Hematopoietic multipotent progenitor cell treated with erythropoietin and hydrocortisone succinate and interleukin-3 and kit ligand, for 17 days (in vitro differentiated cells): ENCODE measurements at regions not wholly inside any gene's neighbourhood (a gene's known extent, or its start where the extent isn't known, plus 50 kb on each side); places are given as distances from the start of the nearest gene placed in this dataset.

ENCODE experiments used
- DNase-seq: peaks from one replicate; pipeline ENCODE4 v3.0.0-alpha.2; 2015; ENCODE audit warnings: low spot score

DNA sequence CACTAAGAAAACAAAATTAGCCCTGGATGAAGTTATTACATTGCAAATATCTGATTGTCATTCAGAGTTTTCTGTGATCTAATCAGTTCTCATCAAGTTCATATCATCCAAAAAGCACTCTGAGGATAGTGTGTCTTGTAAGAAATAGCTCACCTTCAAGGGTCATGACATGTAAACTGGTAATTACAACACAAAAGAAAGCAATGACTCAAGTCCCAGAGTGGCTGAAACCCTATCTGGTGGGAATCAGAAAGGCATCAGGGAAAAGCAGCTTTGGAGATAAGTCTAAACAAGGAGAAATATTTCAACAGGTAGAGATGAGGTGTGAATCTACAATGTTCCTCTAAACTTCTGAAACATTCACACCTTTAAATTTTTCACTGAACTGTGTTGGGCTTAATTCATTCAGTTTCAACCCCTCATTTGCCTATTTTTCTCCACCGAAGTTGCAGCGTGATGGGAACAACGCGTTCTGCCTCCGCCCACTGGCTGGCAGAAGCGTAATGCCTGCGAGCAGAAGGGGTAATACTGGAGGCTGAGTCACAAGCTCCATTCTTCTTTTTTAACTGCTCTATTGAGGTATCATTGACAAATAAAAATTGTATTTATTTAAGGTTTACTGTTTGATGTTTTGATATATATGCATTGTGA is 155.2 kb upstream of the IPO5 start:
- DNase-seq = no peak

DNA sequence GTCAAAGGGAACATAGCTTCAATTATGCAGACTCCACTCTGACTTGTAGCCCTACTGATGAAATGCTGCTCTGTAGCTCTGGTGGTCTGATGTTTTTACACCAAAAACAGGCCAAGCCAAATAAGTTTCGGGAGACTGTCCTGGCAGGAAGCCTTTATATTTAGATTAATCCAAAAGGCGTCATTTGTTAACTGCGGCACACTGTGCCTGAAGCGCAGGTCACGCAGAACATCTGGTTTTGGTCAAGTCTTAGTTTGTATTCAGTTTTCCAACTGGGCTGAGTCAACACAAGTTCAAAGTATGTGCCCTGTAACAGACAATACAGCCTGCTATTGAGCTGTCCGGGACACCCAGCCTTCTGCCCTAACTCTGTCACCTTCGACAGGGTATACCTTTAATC is 154.6 kb upstream of the IPO5 start:
- no peak for DNase-seq

GRCh38 chr13:97802213-97802612 is 151.3 kb upstream of the IPO5 start:
- DNase-seq = no peak

DNA sequence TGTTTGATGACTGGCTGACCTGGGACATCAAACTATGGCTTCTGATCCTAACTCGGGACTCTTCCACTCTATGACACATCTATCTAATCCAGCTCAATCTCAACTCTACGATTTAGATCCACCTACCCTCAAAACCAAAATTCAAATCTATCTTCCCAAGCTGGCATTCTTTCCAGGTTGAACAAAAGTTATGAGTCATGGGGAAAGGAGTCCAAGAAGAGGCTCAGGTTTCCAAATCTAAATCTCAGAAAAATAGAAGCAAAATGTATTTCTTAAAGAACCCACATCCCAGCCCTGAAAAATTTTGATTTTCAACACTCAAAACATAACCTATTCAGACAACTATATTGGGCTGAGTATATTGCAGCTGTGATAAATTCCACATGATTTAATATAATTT is 143.9 kb upstream of the IPO5 start:
- no peak for DNase-seq

DNA sequence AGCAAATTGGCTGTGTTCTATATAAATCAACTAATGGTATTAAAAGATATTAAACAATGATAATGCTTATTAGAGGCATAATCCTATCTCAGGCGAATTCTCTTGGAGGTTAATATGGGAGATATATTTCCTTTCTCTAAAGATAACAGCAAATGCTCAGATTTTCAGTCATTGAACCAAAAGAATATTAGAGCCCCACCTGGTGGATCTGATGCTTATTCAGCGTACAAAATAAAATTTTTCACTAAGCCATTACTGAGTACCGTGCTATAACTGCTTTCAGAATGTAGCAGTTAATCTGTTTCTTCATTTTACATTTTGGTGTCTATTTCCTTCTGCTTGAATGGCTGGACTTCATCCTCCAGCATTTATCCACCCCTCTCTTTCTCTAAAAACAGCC is 143.3 kb upstream of the IPO5 start:
- no peak for DNase-seq

GRCh38 chr13:97822377-97822776 is 131.1 kb upstream of the IPO5 start:
- DNase-seq = no peak

- DNase-seq = no peak
These were observed 127.0 kb upstream of the IPO5 start for GRCh38 chr13:97826421-97827012.

- DNase-seq = no peak
These were observed 119.2 kb upstream of the IPO5 start for GRCh38 chr13:97834250-97834649.

DNA sequence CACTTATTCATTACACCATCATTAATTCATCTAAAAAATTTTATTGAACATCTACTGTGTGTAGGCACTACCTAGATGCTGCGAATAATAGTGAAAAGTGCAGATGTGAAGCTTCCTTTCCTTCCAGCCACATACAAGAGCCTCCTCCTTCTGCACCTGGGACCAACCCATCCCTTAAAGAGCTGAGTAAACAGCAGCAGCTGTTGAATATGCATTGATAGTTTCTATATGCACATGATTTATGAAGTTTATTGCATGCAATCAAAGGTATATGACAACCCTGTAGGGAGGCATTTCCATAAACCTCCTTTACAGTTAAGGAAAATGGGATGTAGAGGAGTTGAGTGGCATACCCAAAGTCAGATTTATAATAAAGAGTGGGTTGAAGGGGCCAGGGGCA is 110.3 kb upstream of the IPO5 start:
- DNase-seq = no peak

GRCh38 chr13:97844151-97844550 is 109.3 kb upstream of the IPO5 start:
- DNase-seq = no peak

- no peak for DNase-seq
These were observed 104.6 kb upstream of the IPO5 start for GRCh38 chr13:97848886-97849285.

GRCh38 chr13:97849305-97849704 is 104.2 kb upstream of the IPO5 start:
- no peak for DNase-seq

GRCh38 chr13:97851269-97851668 is 102.2 kb upstream of the IPO5 start:
- no peak for DNase-seq

- no peak for DNase-seq
These were observed 101.1 kb upstream of the IPO5 start for GRCh38 chr13:97852181-97852874.

DNA sequence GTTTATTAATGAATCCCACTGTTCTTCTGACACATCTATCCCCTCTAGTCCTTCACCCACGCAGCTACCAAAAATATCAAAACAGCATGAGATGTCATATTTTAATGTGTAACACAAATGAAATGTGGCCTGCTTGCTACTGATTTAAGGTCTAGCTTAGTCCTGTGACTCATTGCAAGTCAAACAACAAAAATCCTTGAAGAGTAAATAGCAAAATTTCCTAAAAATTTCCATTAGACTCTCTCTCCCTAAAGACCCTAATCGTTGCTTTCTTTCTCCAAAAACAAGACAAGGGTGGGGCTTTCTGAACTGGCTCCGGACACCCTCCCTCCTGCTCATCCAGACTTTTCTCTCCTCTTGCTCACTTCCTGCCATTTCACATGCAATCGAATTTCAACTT is 99.9 kb upstream of the IPO5 start:
- DNase-seq = no peak

DNA sequence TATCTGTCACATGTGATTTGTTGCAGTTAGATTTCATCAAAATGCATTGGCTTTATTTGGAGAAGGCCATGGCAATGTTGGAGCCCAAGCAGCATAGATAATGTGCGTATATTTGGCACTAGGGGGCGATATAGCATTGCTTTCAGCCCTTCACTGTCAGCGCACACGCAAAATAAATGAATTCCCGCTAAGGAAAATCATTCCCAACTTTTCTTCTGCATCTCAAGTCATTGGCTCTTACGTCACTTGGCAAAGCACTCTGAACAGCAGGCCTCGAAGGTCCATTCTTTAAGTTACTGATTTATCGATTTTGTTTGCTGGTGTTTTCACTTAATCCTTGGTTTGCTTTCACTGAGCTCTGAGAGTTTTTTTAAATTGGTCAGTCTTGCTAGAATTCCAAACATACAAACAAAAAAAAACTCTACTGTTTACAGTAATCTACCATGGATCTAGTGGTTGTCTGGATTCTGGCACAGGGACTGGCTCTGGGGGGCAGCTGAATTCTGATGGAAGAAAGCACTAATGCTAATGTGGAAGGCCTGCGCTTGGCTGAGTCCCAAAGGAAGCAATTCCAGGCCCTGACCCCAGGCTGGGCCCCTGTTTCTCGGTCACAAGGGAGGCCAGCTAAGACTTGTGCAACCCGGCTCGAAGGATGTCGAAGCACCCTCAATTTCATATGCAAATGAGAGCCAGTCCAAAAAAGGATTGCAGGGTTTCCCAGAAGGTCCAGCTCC is 97.7 kb upstream of the IPO5 start:
- peak; percentile 55 for DNase-seq

- DNase-seq = no peak
These were observed 97.2 kb upstream of the IPO5 start for GRCh38 chr13:97856304-97856675.

DNA sequence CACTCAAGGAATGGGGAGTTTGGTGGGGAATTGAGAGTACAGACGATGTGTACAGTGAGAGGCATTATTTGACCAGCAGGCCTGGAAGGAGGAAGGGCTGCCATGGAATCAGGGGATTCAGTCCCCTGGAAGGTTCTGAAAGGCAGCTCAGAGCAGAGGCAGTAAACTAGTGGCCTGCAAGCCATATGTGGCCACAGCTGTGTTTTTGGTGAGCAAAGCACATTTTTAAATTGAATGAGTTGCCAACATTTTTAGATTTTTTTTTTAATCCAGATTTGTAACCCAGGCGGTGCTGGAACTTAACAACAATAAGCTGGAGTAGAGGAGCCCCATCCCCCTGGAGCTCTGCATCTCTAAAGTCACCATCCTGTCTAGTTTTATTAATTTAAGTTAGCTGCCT is 95.3 kb upstream of the IPO5 start:
- no peak for DNase-seq

- DNase-seq = no peak
These were observed 87.1 kb upstream of the IPO5 start for GRCh38 chr13:97866346-97866745.

DNA sequence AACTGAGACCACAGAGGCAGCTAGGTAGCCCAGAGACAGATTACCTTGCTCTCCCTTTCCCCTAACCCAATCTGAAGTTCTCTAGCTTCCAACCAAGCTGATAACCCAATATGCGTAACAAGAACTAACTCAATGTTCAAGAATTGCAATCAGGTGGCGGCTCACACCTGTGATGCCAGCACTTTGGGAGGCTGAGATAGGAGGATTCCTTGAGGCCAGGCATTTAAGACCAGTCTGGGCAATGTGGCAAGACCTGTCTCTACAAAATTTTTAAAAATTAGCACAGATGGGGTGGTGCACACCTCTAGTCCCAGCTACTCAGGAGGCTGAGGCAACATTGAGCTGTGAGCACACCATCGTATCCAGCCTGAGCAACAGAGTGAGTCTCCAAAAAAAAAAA is 86.7 kb upstream of the IPO5 start:
- no peak for DNase-seq

- DNase-seq = no peak
These were observed 80.1 kb upstream of the IPO5 start for GRCh38 chr13:97873398-97873797.

GRCh38 chr13:97875218-97875617 is 78.3 kb upstream of the IPO5 start:
- DNase-seq = no peak

DNA sequence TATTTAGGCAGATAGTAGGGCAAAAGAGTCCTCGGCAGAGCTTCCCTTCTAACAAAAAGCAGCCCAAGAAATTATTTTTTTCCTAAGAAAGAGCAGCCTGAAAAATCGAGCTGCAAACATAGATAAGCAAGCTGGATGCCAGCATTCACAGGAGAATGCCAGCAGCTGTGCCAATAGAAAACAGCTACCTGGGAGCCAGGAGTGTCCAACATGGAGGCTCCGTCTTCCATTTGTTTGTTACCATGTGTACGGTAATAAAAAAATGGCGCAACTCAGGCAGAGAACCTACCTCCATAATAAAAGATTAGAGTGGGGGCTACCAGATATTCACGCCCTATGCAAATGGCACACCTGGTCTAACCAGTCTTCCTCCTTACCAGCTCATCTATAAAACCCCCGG is 77.6 kb upstream of the IPO5 start:
- no peak for DNase-seq
